ENCODE measurements at regions not wholly inside any gene's neighbourhood (a gene's known extent, or its start where the extent isn't known, plus 50 kb on each side); places are given as distances from the start of the nearest gene placed in this dataset.

GRCh38 chr11:69353696-69354544, 60.0 kb downstream of the MYEOV start:
- Histone ChIP-seq H3K27me3 (ENCODE audit: insufficient read depth, insufficient read length) (no peaks in the 10 kb centered on the region), H3K4me1 (ENCODE audit: insufficient read depth, insufficient read length) (peaks cover 11% of the 10 kb centered on the region), H3K9ac (ENCODE audit: insufficient read length, low read depth) (no peak overlapping the region), H3K4me3 (ENCODE audit: insufficient read length, low read depth) (no peak overlapping the region), H3K9me3 (ENCODE audit: insufficient read depth, low read length) (peaks cover 3% of the 10 kb centered on the region), H3K36me3 (ENCODE audit: insufficient read depth, insufficient read length, low read length) (no peaks in the 10 kb centered on the region)
- TF ChIP-seq ZNF274 (IDR thresholded peaks at IDR 0.05; ENCODE audit: low read depth, low read length) = no peak
- no peak for TF ChIP-seq YY1 (IDR thresholded peaks at IDR 0.05; ENCODE audit: insufficient read depth, insufficient read length)
- TF ChIP-seq SUZ12 (IDR thresholded peaks at IDR 0.05; ENCODE audit: extremely low read depth, insufficient read depth, insufficient read length) = no peak
- DNase-seq (ENCODE audit: low read depth, low spot score) = no peak

DNA sequence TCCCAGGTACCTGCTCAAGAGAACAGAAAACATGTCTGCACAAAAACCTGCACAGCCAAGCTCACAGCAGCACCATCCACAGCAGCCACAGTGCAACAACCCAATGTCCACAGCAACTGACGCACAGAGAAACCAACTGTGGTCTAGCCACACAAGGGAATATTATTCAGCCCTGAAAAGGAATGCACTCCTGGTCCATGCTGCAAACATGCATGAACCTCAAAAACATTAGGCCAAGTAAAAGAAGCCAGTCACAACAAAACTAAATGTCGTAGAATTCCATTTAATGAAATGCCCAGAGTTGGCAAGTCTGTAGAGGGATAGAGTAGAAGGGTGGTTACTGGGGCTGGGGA, 60.6 kb downstream of the MYEOV start:
- Histone ChIP-seq H3K9me3 (ENCODE audit: insufficient read depth, low read length) (peaks cover 5% of the 10 kb centered on the region; the same call in 1 of the 2 replicates), H3K9ac (ENCODE audit: insufficient read length, low read depth) (no peak overlapping the region), H3K4me3 (ENCODE audit: insufficient read length, low read depth) (no peak overlapping the region), H3K27me3 (ENCODE audit: insufficient read depth, insufficient read length) (no peaks in the 10 kb centered on the region), H3K4me1 (ENCODE audit: insufficient read depth, insufficient read length) (peaks cover 11% of the 10 kb centered on the region), H3K36me3 (ENCODE audit: insufficient read depth, insufficient read length, low read length) (no peaks in the 10 kb centered on the region)
- DNase-seq (ENCODE audit: low read depth, low spot score) = no peak
- TF ChIP-seq ZNF274 (IDR thresholded peaks at IDR 0.05; ENCODE audit: low read depth, low read length) (no peak), YY1 (IDR thresholded peaks at IDR 0.05; ENCODE audit: insufficient read depth, insufficient read length) (no peak), SUZ12 (IDR thresholded peaks at IDR 0.05; ENCODE audit: extremely low read depth, insufficient read depth, insufficient read length) (no peak)

DNA sequence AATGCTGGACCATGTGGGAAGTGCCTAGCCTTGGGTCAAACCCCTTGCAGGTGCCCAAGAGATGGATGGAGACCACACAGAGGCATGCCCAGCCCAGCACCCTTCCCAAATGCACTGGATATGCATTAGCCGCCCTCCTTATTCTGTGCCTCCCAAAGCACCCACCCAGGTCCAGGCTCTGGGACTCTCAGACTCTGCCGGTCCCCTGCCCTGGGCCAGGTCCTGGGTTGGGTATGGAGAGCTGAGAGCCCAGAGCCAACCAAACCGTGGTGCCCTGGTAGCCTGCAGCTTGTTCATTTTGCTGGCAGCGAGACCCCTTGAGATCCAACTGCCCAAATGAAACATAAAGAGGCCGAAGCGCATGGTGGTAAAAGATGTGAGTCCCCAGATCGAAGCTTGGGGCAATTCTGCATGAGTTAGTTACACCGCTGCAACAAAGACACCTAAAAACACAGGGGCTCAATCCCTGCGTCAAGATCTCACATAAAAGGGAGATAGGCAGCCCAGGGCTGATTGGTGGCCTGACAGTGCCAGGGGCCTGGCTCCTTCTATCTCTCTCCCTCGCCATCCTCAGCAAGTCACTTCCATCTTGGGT, 61.5 kb downstream of the MYEOV start:
- H3K4me1 ChIP-seq (ENCODE audit: insufficient read depth, insufficient read length) = peaks cover 14% of the 10 kb centered on the region
- H3K36me3 ChIP-seq (ENCODE audit: insufficient read depth, insufficient read length, low read length) = no peaks in the 10 kb centered on the region
- TF ChIP-seq YY1 (IDR thresholded peaks at IDR 0.05; ENCODE audit: insufficient read depth, insufficient read length) (no peak), SUZ12 (IDR thresholded peaks at IDR 0.05; ENCODE audit: extremely low read depth, insufficient read depth, insufficient read length) (no peak), ZNF274 (IDR thresholded peaks at IDR 0.05; ENCODE audit: low read depth, low read length) (no peak)
- DNase-seq (ENCODE audit: low read depth, low spot score) = no peak
- H3K9me3 ChIP-seq (ENCODE audit: insufficient read depth, low read length) = peaks cover 10% of the 10 kb centered on the region; the same call in 1 of the 2 replicates
- no peak overlapping the region for H3K4me3 ChIP-seq (ENCODE audit: insufficient read length, low read depth)
- H3K27me3 ChIP-seq (ENCODE audit: insufficient read depth, insufficient read length) = no peaks in the 10 kb centered on the region
- H3K9ac ChIP-seq (ENCODE audit: insufficient read length, low read depth) = no peak overlapping the region

GRCh38 chr11:69355959-69356702, 62.2 kb downstream of the MYEOV start:
- no peak overlapping the region for H3K4me3 ChIP-seq (ENCODE audit: insufficient read length, low read depth)
- H3K9me3 ChIP-seq (ENCODE audit: insufficient read depth, low read length) = peaks cover 10% of the 10 kb centered on the region; the same call in 1 of the 2 replicates
- DNase-seq (ENCODE audit: low read depth, low spot score) = no peak
- no peaks in the 10 kb centered on the region for H3K27me3 ChIP-seq (ENCODE audit: insufficient read depth, insufficient read length)
- TF ChIP-seq YY1 (IDR thresholded peaks at IDR 0.05; ENCODE audit: insufficient read depth, insufficient read length) = no peak
- no peak for TF ChIP-seq SUZ12 (IDR thresholded peaks at IDR 0.05; ENCODE audit: extremely low read depth, insufficient read depth, insufficient read length)
- no peak for TF ChIP-seq ZNF274 (IDR thresholded peaks at IDR 0.05; ENCODE audit: low read depth, low read length)
- H3K4me1 ChIP-seq (ENCODE audit: insufficient read depth, insufficient read length) = peaks cover 14% of the 10 kb centered on the region
- no peak overlapping the region for H3K9ac ChIP-seq (ENCODE audit: insufficient read length, low read depth)
- no peaks in the 10 kb centered on the region for H3K36me3 ChIP-seq (ENCODE audit: insufficient read depth, insufficient read length, low read length)

- TF ChIP-seq ZNF274 (IDR thresholded peaks at IDR 0.05; ENCODE audit: low read depth, low read length) (no peak), SUZ12 (IDR thresholded peaks at IDR 0.05; ENCODE audit: extremely low read depth, insufficient read depth, insufficient read length) (no peak), YY1 (IDR thresholded peaks at IDR 0.05; ENCODE audit: insufficient read depth, insufficient read length) (no peak)
- H3K9me3 ChIP-seq (ENCODE audit: insufficient read depth, low read length) = peaks cover 10% of the 10 kb centered on the region; the same call in 1 of the 2 replicates
- no peaks in the 10 kb centered on the region for H3K27me3 ChIP-seq (ENCODE audit: insufficient read depth, insufficient read length)
- no peaks in the 10 kb centered on the region for H3K36me3 ChIP-seq (ENCODE audit: insufficient read depth, insufficient read length, low read length)
- H3K4me3 ChIP-seq (ENCODE audit: insufficient read length, low read depth) = no peak overlapping the region
- H3K4me1 ChIP-seq (ENCODE audit: insufficient read depth, insufficient read length) = peaks cover 14% of the 10 kb centered on the region
- DNase-seq (ENCODE audit: low read depth, low spot score) = no peak
- H3K9ac ChIP-seq (ENCODE audit: insufficient read length, low read depth) = no peak overlapping the region
These were observed 62.9 kb downstream of the MYEOV start for GRCh38 chr11:69356703-69357457.

DNA sequence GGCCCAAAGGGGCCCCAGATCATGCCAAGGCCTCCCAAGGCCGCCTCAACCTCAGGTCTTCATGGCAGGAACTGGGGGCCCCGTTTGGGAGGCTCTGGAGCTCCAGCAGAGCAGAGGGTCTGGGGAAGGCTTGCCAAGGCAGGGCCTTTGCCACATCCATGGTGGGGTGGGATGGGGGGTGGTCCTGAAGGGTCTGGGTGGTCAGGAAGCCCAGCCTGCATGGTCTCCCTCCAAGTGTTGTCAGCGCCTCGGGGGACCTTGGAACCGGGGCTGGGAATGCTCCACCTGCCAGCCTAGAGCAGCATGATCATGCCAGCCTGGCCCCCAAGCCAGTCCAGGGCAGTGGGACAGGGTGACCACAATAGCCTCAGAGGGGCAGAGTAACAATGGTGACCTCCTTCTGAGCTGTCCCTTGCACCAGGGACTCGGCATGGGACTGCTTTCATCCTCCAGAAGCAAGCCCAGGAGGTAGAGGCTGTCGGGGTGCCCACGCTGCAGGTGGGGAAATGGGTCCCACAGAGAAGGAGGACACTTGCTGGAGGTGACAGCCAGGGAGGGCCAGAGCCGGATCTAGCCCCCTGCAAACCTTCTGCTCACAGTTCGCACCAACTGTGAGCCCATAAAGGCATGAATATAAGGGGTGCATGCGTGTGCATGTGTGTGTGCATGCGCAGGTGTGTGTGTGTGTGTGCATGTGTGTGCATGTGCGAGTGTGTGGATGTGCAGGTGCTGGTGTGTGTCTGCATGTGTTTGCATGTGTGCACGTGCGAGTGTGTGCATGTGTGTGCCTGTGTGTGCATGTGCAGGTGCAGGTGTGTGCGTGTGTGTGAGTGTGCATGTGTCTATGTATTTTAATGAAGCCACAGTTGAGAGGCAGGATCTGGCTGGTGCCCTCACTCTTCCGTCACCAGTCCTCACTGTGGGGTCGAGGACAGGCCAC, 63.8 kb downstream of the MYEOV start:
- peaks cover 14% of the 10 kb centered on the region for H3K4me1 ChIP-seq (ENCODE audit: insufficient read depth, insufficient read length)
- no peak for DNase-seq (ENCODE audit: low read depth, low spot score)
- H3K36me3 ChIP-seq (ENCODE audit: insufficient read depth, insufficient read length, low read length) = no peaks in the 10 kb centered on the region
- TF ChIP-seq SUZ12 (IDR thresholded peaks at IDR 0.05; ENCODE audit: extremely low read depth, insufficient read depth, insufficient read length) = no peak
- TF ChIP-seq ZNF274 (IDR thresholded peaks at IDR 0.05; ENCODE audit: low read depth, low read length) = no peak
- no peak for TF ChIP-seq YY1 (IDR thresholded peaks at IDR 0.05; ENCODE audit: insufficient read depth, insufficient read length)
- no peak overlapping the region for H3K9ac ChIP-seq (ENCODE audit: insufficient read length, low read depth)
- H3K9me3 ChIP-seq (ENCODE audit: insufficient read depth, low read length) = peaks cover 10% of the 10 kb centered on the region; the same call in 1 of the 2 replicates
- no peak overlapping the region for H3K4me3 ChIP-seq (ENCODE audit: insufficient read length, low read depth)
- no peaks in the 10 kb centered on the region for H3K27me3 ChIP-seq (ENCODE audit: insufficient read depth, insufficient read length)

All from NT2/D1 (cell line).